ENCODE measurements at regions not wholly inside any gene's neighbourhood (a gene's known extent, or its start where the extent isn't known, plus 50 kb on each side); places are given as distances from the start of the nearest gene placed in this dataset.

- no peak for TF ChIP-seq CTCF (IDR thresholded peaks at IDR 0.05; ENCODE audit: insufficient read depth in 1 of 2, low read depth in 1 of 2, low read length in 1 of 2, severe bottlenecking in 1 of 2, unreplicated experiment in 1 of 2)
- Mint-ChIP-seq H3K36me3 (ENCODE audit: insufficient read depth, unreplicated experiment) (no peaks in the 10 kb centered on the region), H3K4me3 (ENCODE audit: unreplicated experiment) (no peak overlapping the region), H3K4me1 (ENCODE audit: low read depth, unreplicated experiment) (no peaks in the 10 kb centered on the region), H3K27ac (ENCODE audit: unreplicated experiment) (no peak overlapping the region), H3K27me3 (ENCODE audit: insufficient read depth, unreplicated experiment) (no peaks in the 10 kb centered on the region), H3K9me3 (ENCODE audit: unreplicated experiment) (peaks cover 27% of the 10 kb centered on the region)
- Histone ChIP-seq H3K9me3 (no peaks in the 10 kb centered on the region), H3K36me3 (ENCODE audit: control insufficient read depth, insufficient read depth, low read length) (no peaks in the 10 kb centered on the region), H3K27me3 (replicated peaks; ENCODE audit: control insufficient read depth, insufficient read depth, low read length) (no peaks in the 10 kb centered on the region), H3K4me1 (no peaks in the 10 kb centered on the region), H3K4me3 (ENCODE audit: low read depth, low read length) (no peak overlapping the region)
- no peak for DNase-seq
- BruUV-seq (replicated peaks) = no TSS peak
- intact Hi-C loops (cut with micrococcal nuclease; ENCODE audit: unreplicated experiment) = no loop called here
- POLR2A ChIA-PET = no interaction called here
- CTCF ChIA-PET = no interaction called here
These were observed 418.0 kb upstream of the SPOCK3 start for GRCh38 chr4:167652267-167652666.

GRCh38 chr4:167688660-167689142 lies 403.6 kb upstream of the ANXA10 start:
- Histone ChIP-seq H3K4me1 (no peaks in the 10 kb centered on the region), H3K4me3 (ENCODE audit: low read depth, low read length) (no peak overlapping the region; the same call in 1 of the 2 replicates), H3K36me3 (ENCODE audit: control insufficient read depth, insufficient read depth, low read length) (no peaks in the 10 kb centered on the region), H3K9me3 (no peaks in the 10 kb centered on the region), H3K27me3 (replicated peaks; ENCODE audit: control insufficient read depth, insufficient read depth, low read length) (no peaks in the 10 kb centered on the region)
- POLR2A ChIA-PET = no interaction called here
- no peaks in the 10 kb centered on the region for H3K36me3 Mint-ChIP-seq (ENCODE audit: insufficient read depth, unreplicated experiment)
- no peaks in the 10 kb centered on the region for H3K27me3 Mint-ChIP-seq (ENCODE audit: insufficient read depth, unreplicated experiment)
- H3K4me3 Mint-ChIP-seq (ENCODE audit: unreplicated experiment) = peak overlapping the region; percentile 68
- no peak for TF ChIP-seq CTCF (IDR thresholded peaks at IDR 0.05; ENCODE audit: insufficient read depth in 1 of 2, low read depth in 1 of 2, low read length in 1 of 2, severe bottlenecking in 1 of 2, unreplicated experiment in 1 of 2)
- BruUV-seq (replicated peaks) = no TSS peak
- CTCF ChIA-PET = no interaction called here
- no peak for DNase-seq
- intact Hi-C loops (cut with micrococcal nuclease; ENCODE audit: unreplicated experiment) = no loop called here
- peaks cover 6% of the 10 kb centered on the region for H3K4me1 Mint-ChIP-seq (ENCODE audit: low read depth, unreplicated experiment)
- no peak overlapping the region for H3K27ac Mint-ChIP-seq (ENCODE audit: unreplicated experiment)
- H3K9me3 Mint-ChIP-seq (ENCODE audit: unreplicated experiment) = no peaks in the 10 kb centered on the region

- BruUV-seq (replicated peaks) = no TSS peak
- H3K4me1 ChIP-seq = no peaks in the 10 kb centered on the region
- H3K27me3 Mint-ChIP-seq (ENCODE audit: insufficient read depth, unreplicated experiment) = no peaks in the 10 kb centered on the region
- TF ChIP-seq CTCF (IDR thresholded peaks at IDR 0.05; ENCODE audit: insufficient read depth in 1 of 2, low read depth in 1 of 2, low read length in 1 of 2, severe bottlenecking in 1 of 2, unreplicated experiment in 1 of 2) = no peak
- no peak overlapping the region for H3K4me3 ChIP-seq (ENCODE audit: low read depth, low read length)
- H3K9me3 Mint-ChIP-seq (ENCODE audit: unreplicated experiment) = no peaks in the 10 kb centered on the region
- CTCF ChIA-PET = no interaction called here
- no peaks in the 10 kb centered on the region for H3K9me3 ChIP-seq
- intact Hi-C loops (cut with micrococcal nuclease; ENCODE audit: unreplicated experiment) = no loop called here
- H3K36me3 ChIP-seq (ENCODE audit: control insufficient read depth, insufficient read depth, low read length) = no peaks in the 10 kb centered on the region
- no peaks in the 10 kb centered on the region for H3K27me3 ChIP-seq (replicated peaks; ENCODE audit: control insufficient read depth, insufficient read depth, low read length)
- H3K4me1 Mint-ChIP-seq (ENCODE audit: low read depth, unreplicated experiment) = no peaks in the 10 kb centered on the region
- no peak overlapping the region for H3K4me3 Mint-ChIP-seq (ENCODE audit: unreplicated experiment)
- DNase-seq = no peak
- no peaks in the 10 kb centered on the region for H3K36me3 Mint-ChIP-seq (ENCODE audit: insufficient read depth, unreplicated experiment)
- no peak overlapping the region for H3K27ac Mint-ChIP-seq (ENCODE audit: unreplicated experiment)
- POLR2A ChIA-PET = no interaction called here
These were observed 389.9 kb upstream of the ANXA10 start for GRCh38 chr4:167702391-167702790.

All from Caco-2 (cell line).